ENCODE measurements at regions not wholly inside any gene's neighbourhood (a gene's known extent, or its start where the extent isn't known, plus 50 kb on each side); places are given as distances from the start of the nearest gene placed in this dataset.
"Not testable (repeated sequence)": the region's sequence is repeated elsewhere in the genome, so short reads cannot be mapped to it uniquely, and the experiment has no call there.

DNA sequence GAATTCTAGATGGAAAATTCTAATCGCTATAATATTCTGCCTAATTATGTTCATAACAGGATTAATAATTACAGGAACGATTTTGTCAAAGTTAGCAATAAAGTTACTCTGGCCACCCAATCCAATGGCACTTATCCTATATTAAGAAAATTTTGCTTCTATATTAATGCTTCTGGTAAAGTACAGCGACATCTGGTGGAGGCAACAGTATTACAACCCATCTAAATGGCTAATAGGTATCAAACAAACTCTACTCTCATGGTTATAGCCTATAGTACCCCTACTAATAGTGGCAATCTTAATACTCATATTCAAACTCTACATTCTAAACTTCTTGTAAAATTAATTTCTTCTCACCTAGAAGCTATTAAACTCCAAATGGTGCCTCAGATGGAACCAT, 1084.7 kb upstream of the LRRTM1 start:
- DNase-seq = no peak

DNA sequence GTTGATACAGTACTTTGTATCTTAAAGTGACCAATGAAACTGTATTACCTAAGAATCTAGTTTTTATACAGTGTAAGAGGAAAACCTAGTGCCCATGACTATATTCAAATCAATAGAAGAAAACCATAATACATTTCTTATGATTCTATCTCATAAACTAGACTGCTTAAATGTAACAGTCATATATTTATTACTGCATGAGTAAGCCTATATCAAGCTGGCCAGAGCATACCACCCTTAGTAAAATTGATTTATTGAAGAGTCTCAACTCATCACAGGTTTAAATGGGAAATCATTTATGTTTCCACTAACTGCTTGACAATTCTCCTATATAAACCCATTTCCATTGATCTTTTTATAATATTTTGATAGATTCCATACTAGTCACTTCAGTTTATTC, 1059.2 kb upstream of the LRRTM1 start:
- DNase-seq = no peak

DNA sequence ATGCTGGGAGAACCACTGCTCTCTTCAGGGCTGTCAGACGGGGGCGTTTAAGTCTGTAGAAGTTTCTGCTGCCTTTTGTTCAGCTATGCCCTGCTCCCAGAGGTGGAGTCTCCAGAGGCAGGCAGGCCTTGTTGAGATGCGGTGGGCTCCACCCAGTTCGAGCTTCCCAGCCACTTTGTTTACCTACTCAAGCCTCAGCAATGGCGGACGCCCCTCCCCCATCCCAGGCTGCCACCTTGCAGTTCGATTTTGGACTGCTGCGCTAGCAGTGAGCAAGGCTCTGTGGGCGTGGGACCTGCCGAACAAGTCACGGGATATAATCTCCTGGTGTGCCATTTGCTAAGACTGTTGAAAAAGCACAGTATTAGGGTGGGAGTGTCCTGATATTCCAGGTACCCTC, 1057.9 kb upstream of the LRRTM1 start:
- not testable (repeated sequence) for DNase-seq

DNA sequence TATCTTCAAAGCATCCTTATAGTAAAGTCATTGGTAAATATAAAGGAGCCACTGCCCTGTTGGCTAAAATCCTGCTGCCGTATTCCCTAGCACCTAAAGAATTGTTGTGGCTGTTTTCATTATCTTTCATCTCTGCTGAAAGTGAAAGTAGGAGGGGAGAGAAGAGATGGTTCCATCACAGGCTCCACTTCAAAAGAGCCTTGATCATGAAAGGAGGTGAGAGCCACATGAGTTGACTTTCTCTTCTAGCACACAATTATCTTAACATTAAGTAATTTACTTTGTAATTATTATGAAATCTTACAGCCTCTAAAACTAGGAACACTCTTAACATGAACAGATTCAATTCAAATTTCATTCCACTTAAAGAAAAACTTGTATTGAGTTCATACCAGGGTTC, 1050.9 kb upstream of the LRRTM1 start:
- DNase-seq = no peak

DNA sequence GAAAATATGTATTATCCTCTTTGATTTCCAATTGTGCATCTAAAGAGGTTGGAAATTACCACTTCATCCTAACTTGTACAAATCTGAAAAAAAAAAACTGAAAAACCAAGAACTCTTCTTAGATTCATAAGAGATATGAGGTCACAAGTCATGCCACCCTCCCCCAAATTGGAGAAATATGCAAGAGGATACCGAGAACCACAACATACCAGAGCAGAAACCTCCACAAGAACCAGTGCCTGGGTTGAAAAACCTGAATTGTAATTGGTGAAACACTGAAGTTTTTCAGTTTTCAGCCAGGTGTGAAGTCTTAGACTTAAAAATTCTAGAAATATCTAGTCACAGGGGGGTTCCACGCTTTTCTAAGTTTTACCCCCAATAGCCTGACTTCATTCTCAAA, 1029.5 kb upstream of the LRRTM1 start:
- no peak for DNase-seq

DNA sequence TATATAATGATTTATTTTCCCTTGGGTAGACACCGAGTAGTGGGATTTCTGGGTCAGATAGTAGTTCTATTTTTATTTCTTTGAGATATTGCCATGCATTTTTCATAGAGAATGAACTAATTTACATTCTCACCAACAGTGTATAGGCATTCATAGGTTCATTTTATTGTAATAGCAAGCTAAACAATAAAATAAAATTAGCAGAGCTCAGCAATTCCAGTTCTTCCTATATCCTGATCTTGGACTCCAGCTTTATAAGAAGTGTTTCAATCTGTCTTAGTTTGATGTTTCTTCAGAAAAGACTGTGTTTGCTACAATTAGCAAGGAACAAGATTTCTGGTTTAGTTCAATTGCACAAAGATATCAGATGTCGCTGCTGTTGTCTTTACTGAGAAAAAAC, 1024.4 kb upstream of the LRRTM1 start:
- DNase-seq = no peak

DNA sequence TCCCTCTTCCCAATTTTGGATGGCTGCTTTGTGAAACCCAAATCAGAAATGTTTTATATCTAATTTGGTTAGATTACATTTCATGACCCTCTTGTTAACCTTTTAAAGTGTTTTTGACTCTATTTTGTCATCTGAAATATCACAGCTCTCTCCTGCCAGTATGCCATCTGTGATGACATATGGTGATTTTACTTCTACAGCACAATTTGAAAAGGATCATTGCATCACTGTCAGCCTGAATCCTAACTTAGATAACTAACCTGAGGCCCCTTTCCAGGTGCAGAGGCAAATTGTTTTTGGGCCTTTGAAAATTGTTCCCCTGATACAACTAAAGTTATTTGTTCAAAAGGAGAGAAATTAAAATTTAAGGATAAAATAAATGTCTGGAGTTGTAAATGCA, 1023.4 kb upstream of the LRRTM1 start:
- DNase-seq = no peak

DNA sequence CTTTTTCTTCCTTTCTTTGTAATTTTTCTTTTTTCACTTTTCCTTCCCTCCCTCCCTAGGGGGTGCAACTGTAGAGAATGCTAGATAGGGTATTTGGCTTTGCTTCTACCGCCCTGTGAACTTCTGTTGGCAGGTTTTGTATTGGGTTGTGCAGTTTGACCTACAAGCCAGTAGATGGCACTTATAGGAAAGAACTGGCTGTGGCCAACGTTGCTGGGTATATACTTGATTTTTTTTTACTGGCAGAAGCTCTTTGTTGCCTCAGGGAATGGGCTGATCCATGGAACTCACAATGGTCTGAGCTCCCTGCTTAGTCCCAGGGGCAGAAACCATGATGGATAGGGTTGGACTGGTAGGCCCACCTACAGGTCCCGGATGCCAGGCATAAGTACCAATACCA, 1019.5 kb upstream of the LRRTM1 start:
- no peak for DNase-seq

DNA sequence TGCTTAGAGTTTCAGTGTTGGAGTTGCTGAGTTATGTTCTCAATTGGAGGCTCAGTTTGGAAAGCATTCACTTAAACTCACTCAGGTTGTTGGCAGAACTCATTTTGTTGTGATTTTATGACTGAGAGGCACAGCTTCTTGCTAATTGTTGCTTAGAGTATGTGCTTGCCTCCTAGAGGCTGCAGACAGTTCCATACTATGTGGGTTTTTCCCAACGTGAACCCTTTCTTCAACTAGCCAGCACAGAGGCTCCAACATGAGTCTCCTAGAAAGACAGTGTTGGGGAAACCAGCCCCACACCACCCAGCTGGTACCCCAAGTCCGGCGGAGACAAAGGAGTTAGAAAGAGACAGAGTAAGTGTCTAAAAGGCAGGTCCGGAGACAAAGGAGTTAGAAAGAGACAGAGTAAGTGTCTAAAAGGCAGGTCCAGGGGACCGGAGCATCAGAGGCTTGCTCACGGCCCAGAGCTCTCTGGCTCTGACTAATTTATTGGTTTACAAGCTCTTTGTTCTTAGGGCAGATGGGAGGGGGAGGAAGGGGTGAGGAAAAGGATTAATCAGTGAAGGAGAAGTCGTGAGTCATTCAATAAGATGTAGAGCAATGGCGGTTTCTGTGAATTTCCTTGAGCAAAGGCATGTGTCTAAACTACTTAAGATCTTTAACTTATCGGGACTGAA, 999.7 kb upstream of the LRRTM1 start:
- DNase-seq = no peak

DNA sequence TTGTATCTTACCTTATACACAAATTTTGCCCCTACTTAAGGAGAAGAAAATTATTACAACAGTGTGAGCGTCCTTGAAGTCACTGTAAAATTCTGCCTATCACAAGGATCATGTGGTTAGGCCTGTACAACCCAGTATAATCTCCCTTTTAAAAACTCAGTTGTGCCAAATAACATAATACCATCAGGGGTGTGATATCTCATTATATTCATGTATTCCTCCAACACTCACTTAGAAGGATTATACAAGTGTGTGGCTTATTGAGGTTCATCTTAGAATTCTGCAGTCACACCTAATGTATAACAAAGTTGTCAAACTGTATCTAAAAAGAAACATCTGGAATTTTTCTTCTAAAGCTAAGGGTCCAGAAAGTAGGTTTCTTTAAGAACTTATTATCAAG, 998.8 kb upstream of the LRRTM1 start:
- DNase-seq = no peak

DNA sequence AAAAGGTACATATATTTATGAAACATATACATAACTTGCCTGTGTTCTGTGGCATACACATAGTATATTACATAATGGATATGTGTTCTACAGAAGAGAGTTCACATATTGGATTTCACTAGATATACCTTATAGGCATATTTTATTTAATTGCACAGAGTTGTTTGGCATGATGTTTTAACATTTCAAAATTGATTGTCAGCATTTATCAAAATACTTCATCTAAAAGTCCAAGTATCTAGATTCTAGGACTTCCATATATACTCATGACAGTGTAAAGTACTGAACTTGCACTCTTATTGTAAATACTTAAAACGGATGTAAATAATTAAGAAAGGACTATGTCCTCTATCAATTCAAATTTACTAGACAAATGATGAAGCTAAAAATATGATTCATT, 995.3 kb upstream of the LRRTM1 start:
- DNase-seq = no peak

DNA sequence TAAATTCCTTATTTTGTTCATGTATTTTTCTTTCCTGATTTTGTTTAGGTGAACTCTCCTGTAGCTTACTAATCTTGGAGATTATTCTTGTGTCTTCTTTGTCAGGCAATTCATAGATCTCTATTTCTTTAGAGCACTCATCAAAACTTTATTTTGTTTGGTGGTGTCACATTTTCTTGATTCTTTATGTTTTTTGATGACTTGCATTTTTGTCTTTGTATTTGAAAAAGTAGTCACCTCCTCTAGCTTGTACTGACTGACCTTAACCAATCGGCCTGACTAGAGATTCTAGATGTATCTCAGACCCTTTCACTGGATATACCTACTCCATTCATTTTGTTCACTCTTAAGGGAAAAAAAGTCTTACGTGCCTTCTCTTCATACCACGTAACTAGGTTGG, 986.3 kb upstream of the LRRTM1 start:
- no peak for DNase-seq

DNA sequence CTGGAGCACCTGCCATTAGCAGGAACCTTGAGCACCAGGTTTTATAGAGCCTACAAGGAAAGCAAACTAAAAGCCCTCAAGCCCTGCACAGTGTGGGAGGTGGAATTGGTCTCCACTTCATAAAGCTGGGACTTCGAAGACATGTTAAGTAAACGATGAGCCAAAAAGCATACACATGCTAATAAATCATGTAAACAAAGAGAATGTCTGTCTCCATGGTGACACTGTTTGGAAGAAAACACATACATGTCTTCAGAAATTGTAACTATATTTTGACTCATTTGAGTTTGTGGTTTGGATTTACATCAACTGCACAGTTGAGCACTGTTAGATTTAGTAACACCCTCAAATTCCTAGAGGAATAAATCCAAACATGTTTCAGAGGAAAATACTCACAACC, 978.5 kb upstream of the LRRTM1 start:
- DNase-seq = no peak

DNA sequence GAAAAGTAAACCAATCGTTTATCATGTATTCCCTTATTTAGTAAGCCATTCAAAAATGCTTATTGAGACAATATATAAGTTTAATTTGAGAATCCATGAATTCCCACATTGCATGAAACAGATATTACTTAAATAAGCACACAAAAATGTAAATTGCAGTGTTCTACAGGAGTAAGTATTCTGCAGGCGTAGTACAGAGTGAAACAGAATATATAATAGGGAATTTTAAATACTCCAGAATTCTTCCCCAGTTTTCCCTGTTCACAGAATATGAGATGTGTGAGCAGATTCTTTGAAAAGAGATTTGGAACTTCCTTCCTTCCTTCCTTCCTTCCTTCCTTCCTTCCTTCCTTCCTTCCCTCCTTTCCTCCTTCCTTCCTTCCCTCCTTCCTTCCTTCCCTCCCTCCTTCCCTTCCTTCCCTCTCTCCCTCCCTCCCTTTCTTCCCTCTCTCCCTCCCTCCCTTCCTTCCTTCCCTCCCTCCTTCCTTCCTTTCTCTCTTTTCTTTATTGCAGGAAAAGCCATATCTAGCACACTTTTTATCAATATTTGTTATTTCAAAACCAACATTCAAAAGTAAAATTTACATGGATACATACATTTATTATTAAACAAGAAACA, 977.7 kb upstream of the LRRTM1 start:
- no peak for DNase-seq

DNA sequence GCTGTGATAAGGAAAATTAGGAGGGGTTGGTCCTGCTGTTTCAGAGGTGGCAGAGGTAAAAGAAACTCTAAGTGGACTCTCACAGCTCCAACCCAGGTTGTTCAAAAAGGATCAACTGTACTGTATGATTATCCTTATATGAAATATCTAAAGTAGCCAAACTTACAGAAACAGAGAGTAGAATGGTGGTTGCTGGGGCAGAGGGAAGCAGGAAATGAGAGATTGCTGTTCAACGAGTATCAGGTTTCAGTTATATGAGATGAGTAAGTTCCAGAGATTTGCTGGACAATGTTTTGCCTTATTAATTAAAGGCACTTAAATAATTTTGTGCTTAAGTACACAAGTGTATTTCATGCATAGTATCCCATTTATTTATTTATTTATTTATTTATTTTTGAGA, 972.0 kb upstream of the LRRTM1 start:
- DNase-seq = no peak

DNA sequence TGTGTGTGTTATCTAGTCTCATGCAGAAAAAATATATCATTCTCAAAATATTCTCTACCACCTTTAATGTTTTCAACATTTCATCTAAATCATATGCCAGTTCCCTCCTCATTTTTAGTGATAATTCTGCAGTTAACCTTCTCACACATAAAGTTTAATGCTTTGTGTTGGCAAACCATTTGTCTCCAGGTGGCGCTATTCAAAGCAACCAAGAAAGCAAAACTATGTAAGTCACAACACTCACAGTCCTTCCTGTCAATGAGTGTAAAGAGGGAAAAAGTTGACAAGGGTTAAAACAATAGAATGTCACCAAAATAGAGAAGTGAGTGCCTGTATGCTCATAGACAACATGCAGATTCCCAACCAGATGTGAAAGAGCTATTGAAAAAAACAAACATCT, 961.6 kb upstream of the LRRTM1 start:
- no peak for DNase-seq

DNA sequence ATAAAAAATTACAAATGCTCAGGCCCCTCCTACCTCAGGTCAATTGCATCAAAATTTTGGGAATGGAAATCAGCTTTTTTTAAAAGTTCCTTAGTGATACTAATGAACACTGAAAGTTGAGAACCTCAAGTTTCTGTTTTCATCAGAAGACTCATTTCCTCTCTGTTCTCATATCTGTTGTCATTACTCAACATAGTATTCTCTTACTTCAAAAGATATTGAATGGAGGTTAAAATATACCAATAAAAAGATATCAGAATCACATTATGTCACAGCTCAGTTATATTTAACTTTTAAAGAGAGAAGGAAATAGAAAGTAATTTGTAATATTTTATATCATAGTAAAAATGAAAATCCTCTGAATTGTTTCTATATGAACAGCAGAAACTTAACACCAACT, 959.4 kb upstream of the LRRTM1 start:
- no peak for DNase-seq

DNA sequence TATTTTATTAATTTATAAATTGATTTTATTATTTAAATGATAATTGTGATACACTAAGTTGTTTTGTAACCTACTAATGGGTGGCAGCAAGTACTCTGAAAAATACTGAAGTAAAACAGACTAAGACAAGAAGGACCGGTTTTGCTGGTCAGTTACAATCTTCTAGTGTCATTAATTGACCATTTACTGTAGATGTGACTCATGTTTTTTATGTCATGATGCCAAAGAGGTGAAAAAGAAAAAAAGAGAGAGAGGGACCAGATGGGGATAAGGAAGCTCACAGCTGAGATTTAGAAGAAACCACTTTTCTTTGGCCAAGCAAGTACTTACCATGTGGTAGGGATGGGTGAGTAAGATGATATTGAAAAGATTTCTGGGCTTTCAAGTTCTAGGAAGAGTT, 955.8 kb upstream of the LRRTM1 start:
- no peak for DNase-seq

DNA sequence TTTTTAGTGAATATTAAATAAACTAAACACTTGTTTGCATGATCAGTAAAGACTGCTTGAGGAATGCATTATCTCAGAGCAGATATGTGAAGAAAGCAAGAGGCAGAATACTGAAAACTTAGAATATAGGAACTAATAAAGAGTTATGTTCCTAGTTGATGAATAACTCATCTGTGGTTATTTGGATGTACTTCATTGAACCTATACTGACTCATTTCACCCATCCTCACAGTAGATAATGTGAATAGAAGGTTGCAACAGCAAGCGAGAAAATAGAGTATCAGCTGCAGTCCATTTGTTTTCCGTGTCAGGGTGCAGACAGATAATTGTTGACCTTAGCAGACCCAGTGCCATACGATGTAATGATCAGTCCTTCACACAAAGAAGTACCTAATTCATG, 945.7 kb upstream of the LRRTM1 start:
- DNase-seq = no peak

DNA sequence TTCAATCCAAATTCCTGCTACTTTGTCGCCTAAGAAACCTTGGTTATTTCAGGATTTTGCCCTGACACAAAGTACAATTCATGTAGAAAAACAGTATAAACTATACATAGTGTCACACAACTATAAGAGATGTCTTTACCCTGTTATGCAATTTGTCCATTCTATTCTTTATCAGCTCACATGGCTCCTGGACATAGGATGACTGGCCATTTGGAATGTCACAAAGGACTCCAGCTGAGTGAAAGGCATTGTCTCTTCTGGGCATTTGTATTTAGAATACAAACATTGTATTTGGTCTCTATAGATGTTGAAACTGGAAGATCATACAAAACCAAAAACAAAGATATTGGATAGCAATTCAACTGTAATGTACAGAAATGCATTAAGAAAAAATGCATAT, 944.6 kb upstream of the LRRTM1 start:
- no peak for DNase-seq

DNA sequence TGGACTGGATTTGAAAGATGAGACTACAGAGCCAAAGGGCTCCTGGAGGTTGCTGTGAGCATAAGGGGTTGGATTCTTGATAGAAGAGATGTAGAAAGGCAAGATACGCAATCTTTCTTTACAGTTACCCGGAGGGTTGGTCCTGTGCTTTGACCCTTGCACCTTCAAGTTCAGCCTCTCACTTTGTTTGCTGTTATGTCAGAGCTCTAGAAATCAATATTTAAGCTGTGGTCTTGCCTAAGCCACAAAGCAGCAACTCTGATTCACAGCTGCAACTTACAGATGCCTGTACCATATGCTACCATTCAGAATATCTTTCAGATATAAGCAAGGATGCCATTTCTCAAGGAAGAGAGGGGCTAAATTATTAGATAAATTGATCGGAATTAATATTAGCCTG, 943.1 kb upstream of the LRRTM1 start:
- no peak for DNase-seq

DNA sequence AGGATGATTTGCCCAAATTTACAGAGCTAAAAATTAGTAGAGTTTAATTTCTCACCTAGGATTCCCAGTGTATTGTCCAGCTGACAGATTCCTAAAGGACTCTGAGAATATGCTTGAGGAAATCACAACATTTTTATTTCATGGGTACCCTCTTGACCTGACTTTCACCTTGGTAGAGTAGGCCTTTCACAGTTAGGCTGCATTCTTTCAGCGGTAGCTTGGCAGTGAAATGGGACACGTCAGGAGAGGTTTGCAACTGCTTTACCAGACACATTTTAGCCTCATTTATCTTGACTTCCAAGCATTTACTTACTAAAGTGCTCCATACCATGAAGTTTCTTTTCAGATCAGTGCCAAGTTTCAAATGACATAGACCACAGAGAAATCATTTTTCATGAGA, 937.9 kb upstream of the LRRTM1 start:
- no peak for DNase-seq

DNA sequence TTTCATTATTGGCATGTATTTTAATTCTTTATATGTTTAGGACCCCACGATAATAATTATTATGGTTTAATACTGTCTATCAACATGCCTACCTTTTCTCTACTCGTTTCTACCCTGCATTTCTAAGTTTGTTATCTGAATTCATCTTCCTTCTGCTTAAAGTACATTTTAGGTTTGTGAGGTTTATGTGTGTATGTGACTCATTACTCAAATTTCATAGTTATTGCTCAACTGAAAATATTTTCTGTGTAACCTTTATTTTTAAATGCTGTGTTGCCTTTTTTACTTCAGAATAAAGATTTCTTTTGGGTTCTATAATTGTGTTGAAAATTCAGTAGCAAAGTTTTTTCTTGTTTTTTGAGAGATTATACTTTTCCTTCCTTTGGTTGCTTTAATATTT, 933.9 kb upstream of the LRRTM1 start:
- DNase-seq = no peak

DNA sequence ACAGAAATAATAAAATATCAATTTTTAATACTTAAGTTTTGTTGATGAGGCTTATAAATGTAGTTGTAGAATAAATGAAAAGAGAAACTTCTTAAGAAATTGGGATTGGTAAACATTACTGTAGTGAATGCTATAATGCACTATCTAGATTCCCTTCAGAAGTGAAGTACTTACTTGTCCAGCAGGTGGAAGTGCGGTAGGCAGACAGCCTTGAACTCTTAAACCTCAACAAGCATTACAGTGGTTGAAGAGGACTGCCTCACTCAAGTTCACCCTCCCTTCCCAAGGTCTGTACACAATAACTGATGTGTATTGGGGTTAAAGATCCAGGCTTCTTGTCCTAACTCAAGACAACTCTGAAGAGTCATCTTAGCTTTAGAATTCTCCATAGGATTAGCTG, 931.0 kb upstream of the LRRTM1 start:
- no peak for DNase-seq

DNA sequence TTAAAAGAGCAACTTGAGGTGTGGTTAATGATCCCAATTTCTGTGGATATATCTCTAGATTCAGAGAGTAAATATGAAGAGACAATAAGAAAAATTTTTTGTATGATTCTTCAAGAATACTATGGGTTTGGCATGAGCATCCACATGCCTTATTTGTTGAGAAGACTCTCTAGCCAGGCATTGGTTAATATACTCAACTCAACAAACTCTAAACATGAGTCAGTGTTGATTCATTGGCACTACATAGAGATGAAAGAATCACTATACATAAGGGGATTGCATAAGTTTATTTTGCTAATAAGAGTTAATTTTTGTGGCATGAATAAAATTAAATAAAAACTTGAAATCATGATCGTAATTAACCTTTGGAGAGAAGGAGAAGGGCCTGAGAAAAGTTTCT, 930.2 kb upstream of the LRRTM1 start:
- no peak for DNase-seq
